MM.1S (cell line): ENCODE measurements at regions not wholly inside any gene's neighbourhood (a gene's known extent, or its start where the extent isn't known, plus 50 kb on each side); places are given as distances from the start of the nearest gene placed in this dataset.

Source experiments
- EZH2 ChIP-seq: fragments of 300-600 bp; sonication (generic); optimal IDR thresholded peaks from 2 replicates; pipeline ENCODE3; 2017; ENCODE audit warnings: low read depth, mild to moderate bottlenecking, antibody characterized with exemption, low read length, mixed read lengths
- EZH2phosphoT487 ChIP-seq: fragments of 300-600 bp; sonication (generic); IDR thresholded peaks from 2 replicates; pipeline ENCODE4 v1.6.1; 2018; ENCODE audit warnings: antibody characterized with exemption, low read length
- TF ChIP-seq, protein P1 (sequence below): fragments of 300-600 bp; sonication (generic); IDR thresholded peaks from 2 replicates; pipeline ENCODE4 v1.5.1; 2016; ENCODE audit warnings: antibody characterized with exemption, low read length, mixed read lengths

DNA sequence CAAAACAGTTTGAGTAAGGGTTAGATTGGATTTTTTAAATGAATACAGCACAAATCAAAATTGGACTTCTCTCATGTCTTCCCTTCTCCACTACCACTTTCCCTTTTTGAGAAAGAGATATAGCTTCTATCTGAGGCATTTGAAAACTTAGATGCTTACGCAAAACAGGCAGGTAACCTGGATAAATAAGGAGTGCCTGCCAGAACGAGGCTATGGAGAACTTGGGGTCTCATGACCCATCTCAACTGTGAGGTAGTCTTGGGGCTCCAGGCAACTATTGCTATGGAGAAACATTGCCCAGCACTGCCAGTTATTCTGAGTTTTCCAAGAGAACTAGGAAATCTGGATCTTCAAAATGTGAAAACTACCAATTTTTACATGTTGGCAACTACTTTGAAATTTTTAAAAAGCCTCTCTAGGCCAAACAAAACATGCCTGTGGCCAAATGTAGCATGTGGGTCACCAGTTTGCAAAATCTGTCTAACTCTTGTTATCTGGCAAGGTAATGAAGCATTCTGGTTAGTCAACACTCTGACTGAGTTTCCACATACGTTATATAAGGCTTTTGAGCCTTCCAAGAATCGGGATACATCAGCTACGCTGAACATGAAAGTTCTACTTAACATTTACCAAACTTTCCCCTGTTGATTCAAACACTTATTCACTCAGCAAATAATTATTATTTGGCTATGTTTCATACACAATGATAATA lies 752.7 kb downstream of the KCNA4 start:
- no peak for TF ChIP-seq EZH2
- TF ChIP-seq, protein P1, sequence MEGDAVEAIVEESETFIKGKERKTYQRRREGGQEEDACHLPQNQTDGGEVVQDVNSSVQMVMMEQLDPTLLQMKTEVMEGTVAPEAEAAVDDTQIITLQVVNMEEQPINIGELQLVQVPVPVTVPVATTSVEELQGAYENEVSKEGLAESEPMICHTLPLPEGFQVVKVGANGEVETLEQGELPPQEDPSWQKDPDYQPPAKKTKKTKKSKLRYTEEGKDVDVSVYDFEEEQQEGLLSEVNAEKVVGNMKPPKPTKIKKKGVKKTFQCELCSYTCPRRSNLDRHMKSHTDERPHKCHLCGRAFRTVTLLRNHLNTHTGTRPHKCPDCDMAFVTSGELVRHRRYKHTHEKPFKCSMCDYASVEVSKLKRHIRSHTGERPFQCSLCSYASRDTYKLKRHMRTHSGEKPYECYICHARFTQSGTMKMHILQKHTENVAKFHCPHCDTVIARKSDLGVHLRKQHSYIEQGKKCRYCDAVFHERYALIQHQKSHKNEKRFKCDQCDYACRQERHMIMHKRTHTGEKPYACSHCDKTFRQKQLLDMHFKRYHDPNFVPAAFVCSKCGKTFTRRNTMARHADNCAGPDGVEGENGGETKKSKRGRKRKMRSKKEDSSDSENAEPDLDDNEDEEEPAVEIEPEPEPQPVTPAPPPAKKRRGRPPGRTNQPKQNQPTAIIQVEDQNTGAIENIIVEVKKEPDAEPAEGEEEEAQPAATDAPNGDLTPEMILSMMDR, result no peak
- TF ChIP-seq EZH2phosphoT487, result no peak
